PC-3 (cell line): ENCODE measurements at regions not wholly inside any gene's neighbourhood (a gene's known extent, or its start where the extent isn't known, plus 50 kb on each side); places are given as distances from the start of the nearest gene placed in this dataset.

Experiments used
- EZH2 ChIP-seq: fragments of 300-600 bp; sonication (generic); IDR thresholded peaks from one replicate; pipeline ENCODE4 v1.6.1; 2017; ENCODE audit warnings: antibody characterized with exemption, mild to moderate bottlenecking, low read length; ENCODE audit not compliant: unreplicated experiment
- EZH2phosphoT487 ChIP-seq: fragments of 300-600 bp; sonication (generic); IDR thresholded peaks from 2 replicates; pipeline ENCODE4 v1.6.1; 2018; ENCODE audit warnings: mild to moderate bottlenecking, antibody characterized with exemption, low read length, borderline replicate concordance
- TF ChIP-seq, protein P1 (sequence below): fragments of 300-600 bp; sonication (generic); conservative IDR thresholded peaks from 2 replicates; pipeline ENCODE4 v1.5.1; 2017; ENCODE audit warnings: antibody characterized with exemption, low read depth, mild to moderate bottlenecking, low read length

DNA sequence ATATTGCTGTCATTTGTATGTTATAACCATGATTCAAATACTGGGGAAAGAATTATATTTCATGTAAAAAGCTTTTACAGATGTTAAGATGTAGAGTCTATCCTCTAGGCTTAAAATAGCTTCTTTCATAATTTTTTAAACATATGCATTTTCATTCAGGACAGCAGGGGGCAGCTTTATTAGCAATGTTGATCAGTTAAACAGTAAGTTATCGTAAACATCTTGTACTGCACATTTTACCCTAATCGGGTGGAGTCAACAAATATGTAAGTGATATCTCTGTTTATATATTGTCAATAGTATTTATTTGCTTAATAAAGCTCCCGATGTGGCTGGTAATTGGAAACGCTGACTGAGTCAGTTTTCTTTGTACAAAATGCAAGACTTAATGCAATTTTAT lies 142.5 kb upstream of the MED14 start:
- TF ChIP-seq, protein P1, sequence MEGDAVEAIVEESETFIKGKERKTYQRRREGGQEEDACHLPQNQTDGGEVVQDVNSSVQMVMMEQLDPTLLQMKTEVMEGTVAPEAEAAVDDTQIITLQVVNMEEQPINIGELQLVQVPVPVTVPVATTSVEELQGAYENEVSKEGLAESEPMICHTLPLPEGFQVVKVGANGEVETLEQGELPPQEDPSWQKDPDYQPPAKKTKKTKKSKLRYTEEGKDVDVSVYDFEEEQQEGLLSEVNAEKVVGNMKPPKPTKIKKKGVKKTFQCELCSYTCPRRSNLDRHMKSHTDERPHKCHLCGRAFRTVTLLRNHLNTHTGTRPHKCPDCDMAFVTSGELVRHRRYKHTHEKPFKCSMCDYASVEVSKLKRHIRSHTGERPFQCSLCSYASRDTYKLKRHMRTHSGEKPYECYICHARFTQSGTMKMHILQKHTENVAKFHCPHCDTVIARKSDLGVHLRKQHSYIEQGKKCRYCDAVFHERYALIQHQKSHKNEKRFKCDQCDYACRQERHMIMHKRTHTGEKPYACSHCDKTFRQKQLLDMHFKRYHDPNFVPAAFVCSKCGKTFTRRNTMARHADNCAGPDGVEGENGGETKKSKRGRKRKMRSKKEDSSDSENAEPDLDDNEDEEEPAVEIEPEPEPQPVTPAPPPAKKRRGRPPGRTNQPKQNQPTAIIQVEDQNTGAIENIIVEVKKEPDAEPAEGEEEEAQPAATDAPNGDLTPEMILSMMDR, result peak; percentile 72
- no peak for TF ChIP-seq EZH2
- TF ChIP-seq EZH2phosphoT487, result no peak
